SU-DHL-6 (cell line): ENCODE measurements at regions not wholly inside any gene's neighbourhood (a gene's known extent, or its start where the extent isn't known, plus 50 kb on each side); places are given as distances from the start of the nearest gene placed in this dataset.

ENCODE experiments used
- EZH2phosphoT487 ChIP-seq: fragments of 200-600 bp; sonication (generic), shearing (Covaris generic); conservative IDR thresholded peaks from 2 replicates; pipeline ENCODE4 v1.6.1; 2018; ENCODE audit warnings: mild to moderate bottlenecking, antibody characterized with exemption, low read length, moderate library complexity, mixed read lengths
- TF ChIP-seq, protein P1 (sequence below): fragments of 200-600 bp; sonication (generic); IDR thresholded peaks from one replicate; pipeline ENCODE4 v1.5.1; 2017; ENCODE audit warnings: antibody characterized with exemption, mild to moderate bottlenecking, low read length, moderate library complexity; ENCODE audit not compliant: insufficient read depth, poor library complexity, severe bottlenecking

DNA sequence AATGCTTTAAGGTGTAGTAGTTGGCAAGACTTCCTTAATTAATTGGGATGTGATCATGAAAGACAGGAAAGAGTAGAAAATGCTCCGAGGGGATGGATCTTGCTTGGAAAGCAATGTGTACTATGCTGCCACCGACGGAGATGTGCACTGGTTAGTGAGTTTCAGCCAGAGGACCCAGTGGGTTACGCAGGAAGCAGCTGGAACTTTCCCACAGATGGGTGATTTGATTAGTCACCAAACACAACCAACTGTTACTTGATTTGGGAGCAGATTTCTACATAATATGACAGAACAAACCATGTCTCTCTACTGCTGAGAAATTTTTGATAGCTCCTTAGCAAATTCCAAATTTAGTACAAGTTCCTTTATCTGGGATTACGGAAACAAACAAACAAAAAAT, 245.4 kb upstream of the MCTP2 start:
- TF ChIP-seq, protein P1, sequence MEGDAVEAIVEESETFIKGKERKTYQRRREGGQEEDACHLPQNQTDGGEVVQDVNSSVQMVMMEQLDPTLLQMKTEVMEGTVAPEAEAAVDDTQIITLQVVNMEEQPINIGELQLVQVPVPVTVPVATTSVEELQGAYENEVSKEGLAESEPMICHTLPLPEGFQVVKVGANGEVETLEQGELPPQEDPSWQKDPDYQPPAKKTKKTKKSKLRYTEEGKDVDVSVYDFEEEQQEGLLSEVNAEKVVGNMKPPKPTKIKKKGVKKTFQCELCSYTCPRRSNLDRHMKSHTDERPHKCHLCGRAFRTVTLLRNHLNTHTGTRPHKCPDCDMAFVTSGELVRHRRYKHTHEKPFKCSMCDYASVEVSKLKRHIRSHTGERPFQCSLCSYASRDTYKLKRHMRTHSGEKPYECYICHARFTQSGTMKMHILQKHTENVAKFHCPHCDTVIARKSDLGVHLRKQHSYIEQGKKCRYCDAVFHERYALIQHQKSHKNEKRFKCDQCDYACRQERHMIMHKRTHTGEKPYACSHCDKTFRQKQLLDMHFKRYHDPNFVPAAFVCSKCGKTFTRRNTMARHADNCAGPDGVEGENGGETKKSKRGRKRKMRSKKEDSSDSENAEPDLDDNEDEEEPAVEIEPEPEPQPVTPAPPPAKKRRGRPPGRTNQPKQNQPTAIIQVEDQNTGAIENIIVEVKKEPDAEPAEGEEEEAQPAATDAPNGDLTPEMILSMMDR = no peak
- TF ChIP-seq EZH2phosphoT487 = no peak
